B cell (primary cell): ENCODE measurements at regions not wholly inside any gene's neighbourhood (a gene's known extent, or its start where the extent isn't known, plus 50 kb on each side); places are given as distances from the start of the nearest gene placed in this dataset.

Experiments
- EZH2 ChIP-seq: IDR thresholded peaks from 2 replicates; pipeline ENCODE4 v1.6.1; 2012; ENCODE audit warnings: borderline replicate concordance, low read depth, mild to moderate bottlenecking, moderate library complexity, low read length; ENCODE audit not compliant: insufficient read depth, poor library complexity, severe bottlenecking
- TF ChIP-seq, protein P1 (sequence below): fragments of 200-600 bp; IDR thresholded peaks from one replicate; pipeline ENCODE4 v1.8.0; 2022; ENCODE audit warnings: antibody characterized with exemption, mild to moderate bottlenecking

- TF ChIP-seq EZH2: no peak
- TF ChIP-seq, protein P1, sequence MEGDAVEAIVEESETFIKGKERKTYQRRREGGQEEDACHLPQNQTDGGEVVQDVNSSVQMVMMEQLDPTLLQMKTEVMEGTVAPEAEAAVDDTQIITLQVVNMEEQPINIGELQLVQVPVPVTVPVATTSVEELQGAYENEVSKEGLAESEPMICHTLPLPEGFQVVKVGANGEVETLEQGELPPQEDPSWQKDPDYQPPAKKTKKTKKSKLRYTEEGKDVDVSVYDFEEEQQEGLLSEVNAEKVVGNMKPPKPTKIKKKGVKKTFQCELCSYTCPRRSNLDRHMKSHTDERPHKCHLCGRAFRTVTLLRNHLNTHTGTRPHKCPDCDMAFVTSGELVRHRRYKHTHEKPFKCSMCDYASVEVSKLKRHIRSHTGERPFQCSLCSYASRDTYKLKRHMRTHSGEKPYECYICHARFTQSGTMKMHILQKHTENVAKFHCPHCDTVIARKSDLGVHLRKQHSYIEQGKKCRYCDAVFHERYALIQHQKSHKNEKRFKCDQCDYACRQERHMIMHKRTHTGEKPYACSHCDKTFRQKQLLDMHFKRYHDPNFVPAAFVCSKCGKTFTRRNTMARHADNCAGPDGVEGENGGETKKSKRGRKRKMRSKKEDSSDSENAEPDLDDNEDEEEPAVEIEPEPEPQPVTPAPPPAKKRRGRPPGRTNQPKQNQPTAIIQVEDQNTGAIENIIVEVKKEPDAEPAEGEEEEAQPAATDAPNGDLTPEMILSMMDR: no peak
Measured at GRCh38 chr5:90223756-90224155, 185.8 kb downstream of the CETN3 start.
